GM19324 (cell line): ENCODE measurements at regions not wholly inside any gene's neighbourhood (a gene's known extent, or its start where the extent isn't known, plus 50 kb on each side); places are given as distances from the start of the nearest gene placed in this dataset.

Experiments used
- ATAC-seq: cut with Tn5 transposase; IDR thresholded peaks from one replicate; pipeline ENCODE4 v1.9.1; 2021; ENCODE audit warnings: mild to moderate bottlenecking, moderate library complexity; ENCODE audit not compliant: unreplicated experiment, low FRiP score

DNA sequence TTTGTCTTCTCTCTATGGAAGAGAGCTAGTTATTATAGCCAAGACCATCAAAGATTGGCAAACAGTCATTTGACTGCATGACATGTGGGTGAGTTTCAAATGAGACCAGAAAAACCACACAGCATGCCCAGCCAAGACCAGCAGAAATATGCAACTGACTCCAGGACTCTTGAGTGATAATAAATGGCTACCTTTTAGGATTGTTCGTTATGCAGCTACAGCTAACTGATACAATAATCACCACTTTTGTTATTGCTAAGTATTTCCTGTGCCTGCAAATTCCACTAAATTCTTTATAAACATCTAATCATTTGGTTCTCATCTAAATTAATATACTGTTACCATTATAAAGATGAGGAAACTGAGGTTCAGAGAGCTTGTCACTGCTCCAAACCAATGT lies 528.4 kb upstream of the TBX3 start:
- ATAC-seq = no peak

DNA sequence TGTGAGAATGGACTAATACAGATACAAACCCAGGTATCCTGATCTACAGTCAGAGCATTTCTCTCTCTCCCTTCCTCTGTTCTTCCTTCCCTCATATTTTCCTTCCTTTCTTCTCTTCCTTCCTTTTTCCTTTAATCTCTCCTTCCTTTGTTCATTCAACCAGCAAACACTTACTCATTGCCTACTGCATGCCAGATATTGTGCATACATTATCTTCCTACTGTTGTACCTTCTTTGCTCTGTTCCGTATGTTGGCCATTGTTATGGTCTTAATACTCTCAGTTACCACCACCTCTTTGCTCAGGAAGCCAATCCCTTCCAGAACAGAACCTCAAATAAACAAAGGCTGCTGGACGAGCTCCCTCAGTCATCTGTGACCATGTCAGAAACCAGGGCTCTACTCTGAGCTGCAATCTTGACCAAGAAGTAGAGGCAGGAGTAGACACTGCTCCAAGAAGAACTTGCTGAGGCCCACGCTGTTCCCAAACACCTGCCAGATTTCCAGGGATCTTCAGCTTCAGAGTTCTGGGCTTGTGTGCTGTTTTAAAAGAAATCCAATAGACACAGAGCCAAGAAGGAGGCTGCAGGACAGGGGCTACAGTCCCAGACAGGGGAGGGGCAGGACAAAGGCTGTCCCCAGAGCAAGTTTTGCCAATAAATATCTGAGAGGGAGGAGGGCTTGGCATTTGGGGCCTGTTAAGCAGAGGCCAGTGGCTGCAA lies 526.7 kb upstream of the TBX3 start:
- no peak for ATAC-seq

GRCh38 chr12:115209230-115209629 lies 525.3 kb upstream of the TBX3 start:
- no peak for ATAC-seq

DNA sequence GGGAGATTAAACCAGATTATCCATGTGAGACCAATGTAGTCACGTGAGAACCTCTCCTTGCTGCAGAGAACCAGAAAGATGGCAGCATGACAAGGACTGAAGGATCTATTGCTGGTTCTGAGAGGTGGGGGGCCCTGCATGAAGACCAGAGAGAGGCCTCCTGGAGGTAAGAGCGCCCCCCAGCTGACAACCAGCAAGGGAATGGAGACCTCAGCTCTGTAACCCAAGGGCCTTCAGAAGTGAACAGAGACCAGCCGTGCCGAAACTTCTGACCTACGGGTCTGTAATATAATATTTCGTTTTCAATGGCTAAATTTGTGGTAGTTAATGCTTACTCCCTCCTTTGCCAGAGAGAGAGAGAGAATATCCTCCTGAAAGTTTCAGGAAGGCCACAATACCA lies 524.1 kb upstream of the TBX3 start:
- ATAC-seq = no peak

DNA sequence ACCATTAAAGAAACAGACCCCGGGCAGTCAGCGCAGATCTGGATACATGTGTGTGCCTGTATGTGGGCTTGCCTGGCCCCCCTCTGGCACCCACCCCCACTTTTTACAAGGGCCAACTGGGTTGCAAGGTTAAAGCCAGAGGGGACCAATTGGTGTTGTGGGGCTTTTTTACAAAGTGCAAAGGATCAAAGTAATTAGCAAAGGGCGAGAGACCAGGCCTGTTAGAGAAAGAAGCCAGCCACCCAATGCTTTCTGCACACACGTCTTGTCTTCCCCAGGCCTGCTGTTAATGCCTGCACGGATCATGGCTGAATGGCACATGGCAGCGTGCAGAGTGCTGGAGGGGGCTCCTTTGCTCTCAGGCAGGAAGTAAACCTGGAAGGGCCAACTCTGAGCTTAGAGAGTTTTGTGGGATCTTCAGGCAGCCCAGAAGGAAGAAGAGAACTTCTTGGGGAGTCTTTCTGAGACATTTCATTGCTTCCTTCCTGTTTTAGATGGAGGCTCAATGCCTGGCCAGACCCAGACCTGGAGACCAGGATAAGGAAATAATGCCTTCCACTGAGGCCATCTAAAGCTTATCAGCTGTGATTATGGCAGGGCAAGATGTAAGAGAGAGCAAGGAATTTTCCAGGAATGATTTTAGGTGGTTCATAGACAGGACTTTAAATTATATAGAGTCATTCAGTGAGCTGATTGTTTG lies 523.4 kb upstream of the TBX3 start:
- no peak for ATAC-seq

- no peak for ATAC-seq
Observed at GRCh38 chr12:115206801-115207200, 522.8 kb upstream of the TBX3 start.

DNA sequence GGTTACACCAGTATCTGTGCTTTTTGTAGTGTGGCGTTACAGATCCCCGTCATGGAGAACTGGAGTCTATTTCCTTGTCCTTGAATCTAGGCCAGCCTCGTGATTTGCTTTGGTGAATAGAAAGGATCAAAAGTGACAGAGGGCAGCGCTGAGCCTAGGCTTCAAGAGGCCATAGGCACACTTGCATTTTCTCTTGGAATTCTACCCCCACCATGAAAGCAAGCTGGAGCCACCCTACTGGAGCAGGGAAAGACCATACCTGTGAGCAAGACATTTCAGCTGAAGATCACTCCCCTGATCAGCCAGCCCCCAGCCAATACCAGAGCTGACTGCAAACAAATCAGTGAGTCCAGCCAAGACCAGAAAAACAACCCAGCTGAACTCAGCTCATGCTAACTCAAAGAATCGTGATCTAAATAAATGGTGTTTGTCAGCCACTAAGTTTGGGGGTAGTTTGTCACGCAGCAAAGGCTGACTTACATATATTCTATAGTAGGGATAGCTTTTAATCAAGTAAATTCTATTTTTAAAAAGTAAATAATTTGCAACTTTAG lies 521.9 kb upstream of the TBX3 start:
- no peak for ATAC-seq

DNA sequence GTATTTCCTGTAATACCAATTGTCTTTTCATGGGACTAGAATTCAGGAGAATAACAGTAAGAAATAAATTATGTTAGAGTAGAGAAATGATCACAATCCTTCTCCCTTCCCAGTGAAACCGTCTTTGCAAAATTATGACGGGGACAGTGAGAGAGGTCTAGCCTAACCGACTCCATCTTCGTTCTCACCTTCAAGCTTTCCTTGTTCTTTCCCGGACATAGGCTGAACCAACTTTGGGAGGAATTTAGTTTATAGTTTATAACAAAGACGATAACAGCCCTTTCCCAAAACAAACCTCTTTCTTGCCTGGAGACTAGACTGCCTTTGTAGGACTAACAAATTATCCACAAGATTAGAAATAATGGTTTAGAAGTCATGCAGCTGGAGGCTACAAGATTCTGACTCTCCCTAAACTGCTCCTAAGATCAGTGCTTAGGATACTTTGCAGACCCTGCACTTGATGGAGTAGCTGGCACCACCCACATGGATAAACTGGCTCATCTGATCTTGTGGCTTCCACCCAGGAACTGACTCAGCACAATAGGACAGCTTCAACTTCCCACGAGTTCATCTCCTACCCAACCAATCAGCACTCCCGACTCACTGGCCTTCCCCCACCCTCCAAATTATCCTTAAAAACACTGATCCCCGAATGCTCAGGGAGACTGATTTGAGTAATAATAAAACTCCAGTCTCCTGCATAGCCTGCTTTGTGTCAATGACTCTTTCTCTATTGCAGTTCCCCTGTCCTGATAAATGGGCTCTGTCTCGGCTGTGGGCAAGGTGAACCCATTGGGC lies 521.2 kb upstream of the TBX3 start:
- ATAC-seq = no peak

- no peak for ATAC-seq
Observed at GRCh38 chr12:115203701-115204100, 519.7 kb upstream of the TBX3 start.

DNA sequence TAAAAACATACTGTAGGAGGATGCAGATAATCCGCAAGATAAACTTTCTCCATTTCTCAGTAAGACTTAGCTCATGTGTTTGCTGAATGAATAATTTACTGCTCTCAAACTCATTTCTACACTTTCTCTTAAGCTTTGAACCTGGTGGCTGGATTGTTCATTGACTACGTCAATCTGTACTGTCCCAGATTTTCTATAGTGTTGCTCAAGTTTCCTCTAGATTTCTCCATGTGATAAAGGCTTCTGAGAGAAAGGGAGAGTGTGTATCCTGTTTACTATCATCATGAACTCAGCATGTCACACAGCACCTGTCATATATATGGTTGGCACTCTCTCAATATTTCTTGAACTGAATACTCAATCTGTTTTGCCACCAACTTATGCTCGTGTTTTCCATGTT lies 518.0 kb upstream of the TBX3 start:
- ATAC-seq = no peak

DNA sequence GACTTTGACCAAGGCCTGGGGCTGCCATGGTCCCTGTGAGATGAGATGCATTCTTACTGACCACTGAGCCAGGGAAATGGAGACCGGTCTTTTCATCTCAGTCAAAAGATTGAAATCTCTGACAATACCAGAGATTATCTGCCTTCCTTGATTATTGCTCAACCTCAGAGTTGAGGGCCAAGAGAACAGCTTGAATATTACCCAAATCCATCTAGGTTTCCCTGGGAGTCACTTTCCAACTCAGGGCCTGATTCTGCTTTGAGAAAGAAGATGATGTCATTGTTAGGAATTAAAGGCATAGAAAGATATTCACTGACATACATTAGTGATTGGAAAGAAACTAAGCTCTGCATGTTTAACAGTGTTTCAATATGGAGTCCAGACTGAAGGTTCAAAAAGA lies 515.9 kb upstream of the TBX3 start:
- ATAC-seq = no peak

- no peak for ATAC-seq
Observed at GRCh38 chr12:115194857-115195256, 510.9 kb upstream of the TBX3 start.

- ATAC-seq = no peak
Observed at GRCh38 chr12:115194448-115194847, 510.5 kb upstream of the TBX3 start.

DNA sequence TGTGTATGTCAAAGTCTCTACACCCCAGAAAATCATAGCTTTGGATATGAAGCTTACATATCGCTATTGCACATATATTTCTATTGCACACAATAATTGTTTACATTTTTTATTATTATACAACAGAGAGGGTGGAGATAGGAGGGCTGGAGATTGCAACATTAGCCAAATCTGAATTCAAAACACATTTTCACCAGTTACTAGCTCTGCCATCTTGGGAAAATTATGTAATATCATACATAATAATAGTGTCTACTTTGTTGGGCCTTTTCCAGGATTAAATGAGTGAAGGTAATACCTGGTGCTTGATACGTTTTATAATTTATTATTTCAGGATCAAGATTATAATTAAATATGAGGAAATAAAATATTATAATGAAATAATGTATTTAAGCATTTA lies 507.4 kb upstream of the TBX3 start:
- no peak for ATAC-seq

- ATAC-seq = no peak
Observed at GRCh38 chr12:115190010-115190770, 506.2 kb upstream of the TBX3 start.

- no peak for ATAC-seq
Observed at GRCh38 chr12:115185506-115185905, 501.5 kb upstream of the TBX3 start.

- no peak for ATAC-seq
Observed at GRCh38 chr12:115183752-115184151, 499.8 kb upstream of the TBX3 start.

DNA sequence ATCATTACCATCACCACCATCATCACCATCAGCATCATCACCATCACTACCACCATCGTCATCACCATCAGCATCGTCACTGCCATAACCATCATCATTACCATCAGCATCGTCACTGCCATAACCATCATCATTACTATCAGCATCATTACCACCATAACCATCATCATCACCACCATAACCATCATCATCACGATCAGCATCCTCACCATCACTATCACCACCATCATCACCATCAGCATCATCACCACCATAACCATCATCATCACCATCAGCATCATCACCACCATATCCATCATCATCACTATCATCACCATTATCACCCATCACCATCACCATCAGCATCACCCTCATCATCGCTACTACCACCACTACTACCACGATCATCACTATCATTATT lies 493.9 kb upstream of the TBX3 start:
- no peak for ATAC-seq

DNA sequence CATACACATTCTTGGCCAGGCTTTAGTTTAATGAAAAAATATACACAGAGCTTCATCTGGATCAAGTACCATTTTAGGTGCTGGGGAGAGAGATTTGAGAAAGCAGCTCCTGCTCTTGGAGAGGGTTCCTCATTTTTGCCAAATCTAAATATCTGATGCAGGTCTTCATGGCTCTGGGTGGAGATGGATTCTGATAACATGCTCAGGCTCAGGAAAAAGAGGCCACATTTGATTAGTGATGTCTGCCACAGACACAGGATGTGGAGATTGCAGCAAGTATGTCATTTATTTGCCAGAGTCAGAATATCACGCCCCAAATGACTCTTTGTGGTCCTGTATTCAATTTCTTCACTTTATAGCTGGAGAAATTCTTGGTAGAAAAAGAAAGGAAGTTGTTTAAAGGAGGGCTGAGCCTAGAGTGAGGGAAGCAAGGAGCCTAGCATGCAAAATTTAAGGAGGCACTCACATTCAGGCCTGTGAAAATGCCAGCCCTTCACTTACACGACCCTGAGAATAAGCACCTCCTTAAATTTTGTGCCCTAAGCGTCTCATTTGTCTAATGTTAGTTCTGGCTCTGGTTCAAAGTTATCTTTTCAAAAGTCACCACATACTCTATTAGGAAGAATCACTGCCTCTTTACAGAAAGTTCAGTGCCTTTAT lies 492.9 kb upstream of the TBX3 start:
- ATAC-seq = no peak

DNA sequence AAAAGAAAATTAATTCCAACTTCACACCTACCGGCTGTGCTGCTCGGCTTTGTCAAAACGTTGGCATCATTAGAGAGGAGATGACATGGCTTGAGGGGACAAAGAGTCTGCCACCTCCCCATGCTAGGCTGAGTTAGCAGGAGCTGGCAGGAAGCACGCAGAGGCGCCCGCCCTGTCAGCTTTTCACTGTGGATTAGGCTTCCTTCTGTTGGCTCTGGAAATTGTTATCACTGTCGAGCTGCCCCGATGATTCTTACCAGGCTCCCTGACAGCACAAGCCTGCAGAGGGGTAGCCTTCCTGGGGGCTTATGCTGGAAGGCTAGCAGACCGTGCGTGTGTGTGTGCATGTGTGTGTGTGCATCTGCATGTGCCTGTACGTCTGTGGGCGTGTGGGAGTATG lies 490.9 kb upstream of the TBX3 start:
- no peak for ATAC-seq
